Amygdala (tissue), 56 donors: ENCODE measurements at regions not wholly inside any gene's neighbourhood (a gene's known extent, or its start where the extent isn't known, plus 50 kb on each side); places are given as distances from the start of the nearest gene placed in this dataset.
A peak's percentile ranks its signal among the peaks of the same experiment; 100 is the strongest.

ENCODE experiments used
- DNase-seq, 56 donors: peaks; one replicate each; lab custom pipeline; 2025; lab: John Stamatoyannopoulos, UW

- no peak for DNase-seq
Observed at GRCh38 chr10:7028809-7029166, 382.0 kb downstream of the SFMBT2 start.

GRCh38 chr10:7027913-7028808 lies 382.7 kb downstream of the SFMBT2 start:
- no peak for DNase-seq

GRCh38 chr10:7027237-7027912 lies 383.5 kb downstream of the SFMBT2 start:
- no peak for DNase-seq

GRCh38 chr10:7026818-7027217 lies 384.0 kb downstream of the SFMBT2 start:
- no peak for DNase-seq

GRCh38 chr10:7025296-7025695 lies 385.5 kb downstream of the SFMBT2 start:
- DNase-seq, result no peak

- DNase-seq, result no peak
Observed at GRCh38 chr10:7015457-7015856, 395.4 kb downstream of the SFMBT2 start.

- no peak for DNase-seq
Observed at GRCh38 chr10:7014721-7015120, 396.1 kb downstream of the SFMBT2 start.

- DNase-seq, result no peak
Observed at GRCh38 chr10:7011994-7012393, 398.8 kb downstream of the SFMBT2 start.

GRCh38 chr10:7008645-7009044 lies 402.2 kb downstream of the SFMBT2 start:
- DNase-seq, result no peak

- DNase-seq, result no peak
Observed at GRCh38 chr10:7007600-7008190, 403.1 kb downstream of the SFMBT2 start.

- no peak for DNase-seq
Observed at GRCh38 chr10:7006566-7006965, 404.3 kb downstream of the SFMBT2 start.

- no peak for DNase-seq
Observed at GRCh38 chr10:7003831-7004395, 406.9 kb downstream of the SFMBT2 start.

GRCh38 chr10:7000061-7000460 lies 410.8 kb downstream of the SFMBT2 start:
- peak in 11 of 56 donors; percentile 13 to 54 (median 26) for DNase-seq

- peak in 20 of 56 donors; percentile 7 to 65 (median 32) for DNase-seq
Observed at GRCh38 chr10:6999232-6999925, 411.5 kb downstream of the SFMBT2 start.

- DNase-seq, result no peak
Observed at GRCh38 chr10:6997509-6997908, 413.3 kb downstream of the SFMBT2 start.

GRCh38 chr10:6996431-6996830 lies 414.4 kb downstream of the SFMBT2 start:
- DNase-seq, result no peak

GRCh38 chr10:6995831-6996230 lies 415.0 kb downstream of the SFMBT2 start:
- no peak for DNase-seq

- no peak for DNase-seq
Observed at GRCh38 chr10:6995341-6995740, 415.3 kb upstream of the PRKCQ start.

GRCh38 chr10:6990891-6991290 lies 410.8 kb upstream of the PRKCQ start:
- DNase-seq, result no peak

GRCh38 chr10:6988654-6989053 lies 408.6 kb upstream of the PRKCQ start:
- no peak for DNase-seq

- peak in 54 of 56 donors; percentile 15 to 94 (median 74) for DNase-seq
Observed at GRCh38 chr10:6987536-6987945, 407.5 kb upstream of the PRKCQ start.
